ENCODE measurements at regions not wholly inside any gene's neighbourhood (a gene's known extent, or its start where the extent isn't known, plus 50 kb on each side); places are given as distances from the start of the nearest gene placed in this dataset.

DNA sequence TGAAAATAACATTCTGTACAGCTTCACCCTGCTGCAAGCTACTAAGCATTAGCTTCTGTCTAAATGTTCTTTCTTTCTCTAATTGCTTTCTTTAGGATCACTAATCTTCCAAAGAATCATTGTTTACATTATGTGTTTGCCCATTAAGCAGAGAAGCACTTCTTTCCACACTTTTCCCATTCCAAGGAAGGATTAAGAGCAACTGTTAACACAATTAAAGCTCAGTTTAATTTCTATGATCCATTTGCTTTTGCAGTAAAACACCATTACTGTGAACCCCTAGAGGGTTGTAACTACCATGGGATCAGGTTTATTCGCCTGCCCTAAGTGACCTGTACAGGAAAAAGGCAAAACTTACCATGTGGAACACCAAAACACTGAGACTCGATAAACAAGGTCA, 125.8 kb upstream of the ZNF385D start:
- no peaks in the 10 kb centered on the region for H3K27me3 Mint-ChIP-seq (ENCODE audit: low read depth)
- Histone ChIP-seq H2BK120ac (ENCODE audit: low read depth, low read length, poor library complexity, severe bottlenecking) (no peak overlapping the region), H3K23ac (ENCODE audit: insufficient read length, low read depth, low read length) (no peak overlapping the region), H2BK5ac (ENCODE audit: insufficient read length, low read length) (no peak overlapping the region), H3K56ac (ENCODE audit: insufficient read length, low read depth, low read length) (no peak overlapping the region), H2BK20ac (ENCODE audit: low read depth, low read length, poor library complexity, severe bottlenecking) (no peak overlapping the region), H3K79me2 (ENCODE audit: insufficient read depth, low read length) (no peaks in the 10 kb centered on the region), H3K9me3 (ENCODE audit: control insufficient read depth, low read depth, low read length) (no peaks in the 10 kb centered on the region), H2AK5ac (ENCODE audit: insufficient read length, low read length) (no peak overlapping the region), H3K27me3 (ENCODE audit: insufficient read depth, low read length) (no peaks in the 10 kb centered on the region), H3K4ac (ENCODE audit: low read depth, low read length) (no peak overlapping the region), H3K23me2 (ENCODE audit: insufficient read length, low read depth, low read length, poor library complexity, severe bottlenecking) (no peaks in the 10 kb centered on the region), H3K4me2 (ENCODE audit: insufficient read depth, insufficient read length, low read length) (no peak overlapping the region), H3K14ac (ENCODE audit: insufficient read depth, low read length) (no peak overlapping the region), H3K18ac (ENCODE audit: insufficient read length, low read depth, low read length) (no peak overlapping the region), H4K5ac (ENCODE audit: insufficient read length, low read depth, low read length) (no peak overlapping the region), H4K8ac (replicated peaks; ENCODE audit: insufficient read length, low read depth, low read length) (no peak overlapping the region), H3K9ac (ENCODE audit: extremely low read depth, insufficient read length, low read length) (no peak overlapping the region), H3K4me1 (ENCODE audit: insufficient read depth, low read length) (no peaks in the 10 kb centered on the region), H3K79me1 (ENCODE audit: insufficient read depth, low read depth, low read length, poor library complexity, severe bottlenecking) (no peaks in the 10 kb centered on the region), H3K27ac (ENCODE audit: insufficient read length, low read depth, low read length) (no peak overlapping the region), H3T11ph (ENCODE audit: low read length) (no peak overlapping the region), H2AFZ (ENCODE audit: low read length) (no peak overlapping the region), H4K91ac (ENCODE audit: insufficient read length, low read depth, low read length) (no peak overlapping the region), H4K20me1 (ENCODE audit: control insufficient read depth, insufficient read depth, insufficient read length) (no peaks in the 10 kb centered on the region), H2BK12ac (ENCODE audit: insufficient read length, low read depth, low read length) (no peak overlapping the region), H2BK15ac (ENCODE audit: low read depth, low read length) (no peak overlapping the region)
- no CpG with 5 or more reads among the region's 2 CpGs for WGBS (ENCODE audit: extremely low coverage, insufficient read length, low lambda C conversion rate)
- peaks cover 2 to 3% of the 10 kb centered on the region in 2 experiments; a peak in 2 of 5 replicates for H3K9me3 Mint-ChIP-seq
- no peak overlapping the region for H3K27ac Mint-ChIP-seq
- TF ChIP-seq, protein P1, sequence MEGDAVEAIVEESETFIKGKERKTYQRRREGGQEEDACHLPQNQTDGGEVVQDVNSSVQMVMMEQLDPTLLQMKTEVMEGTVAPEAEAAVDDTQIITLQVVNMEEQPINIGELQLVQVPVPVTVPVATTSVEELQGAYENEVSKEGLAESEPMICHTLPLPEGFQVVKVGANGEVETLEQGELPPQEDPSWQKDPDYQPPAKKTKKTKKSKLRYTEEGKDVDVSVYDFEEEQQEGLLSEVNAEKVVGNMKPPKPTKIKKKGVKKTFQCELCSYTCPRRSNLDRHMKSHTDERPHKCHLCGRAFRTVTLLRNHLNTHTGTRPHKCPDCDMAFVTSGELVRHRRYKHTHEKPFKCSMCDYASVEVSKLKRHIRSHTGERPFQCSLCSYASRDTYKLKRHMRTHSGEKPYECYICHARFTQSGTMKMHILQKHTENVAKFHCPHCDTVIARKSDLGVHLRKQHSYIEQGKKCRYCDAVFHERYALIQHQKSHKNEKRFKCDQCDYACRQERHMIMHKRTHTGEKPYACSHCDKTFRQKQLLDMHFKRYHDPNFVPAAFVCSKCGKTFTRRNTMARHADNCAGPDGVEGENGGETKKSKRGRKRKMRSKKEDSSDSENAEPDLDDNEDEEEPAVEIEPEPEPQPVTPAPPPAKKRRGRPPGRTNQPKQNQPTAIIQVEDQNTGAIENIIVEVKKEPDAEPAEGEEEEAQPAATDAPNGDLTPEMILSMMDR (conservative IDR thresholded peaks at IDR 0.05): no peak
- no peak for DNase-seq
- H3K4me1 Mint-ChIP-seq: no peaks in the 10 kb centered on the region
- no peak overlapping the region for H3K4me3 Mint-ChIP-seq
- H3K36me3 Mint-ChIP-seq (ENCODE audit: insufficient read depth in 1 of 3, low read depth in 3 of 3): 0 out of 7 replicates have a peak, but pooled peaks cover 0 to 4% (median 0%) of the 10 kb centered on the region in 3 experiments
